ENCODE measurements at regions not wholly inside any gene's neighbourhood (a gene's known extent, or its start where the extent isn't known, plus 50 kb on each side); places are given as distances from the start of the nearest gene placed in this dataset.

- TF ChIP-seq PBX3 (IDR thresholded peaks at IDR 0.05) (no peak), NFIC (IDR thresholded peaks at IDR 0.05; ENCODE audit: borderline replicate concordance) (no peak), USF1 (IDR thresholded peaks at IDR 0.05; ENCODE audit: borderline replicate concordance, low read depth) (no peak), GATA2 (CRISPR knock-in tag; IDR thresholded peaks at IDR 0.05) (no peak), YY1 (IDR thresholded peaks at IDR 0.05; ENCODE audit: low read depth) (no peak), RXRA (IDR thresholded peaks at IDR 0.05; ENCODE audit: borderline replicate concordance, low read depth) (no peak), GABPA (IDR thresholded peaks at IDR 0.05; ENCODE audit: low read depth) (no peak), REST (IDR thresholded peaks at IDR 0.05; ENCODE audit: low read depth, low read length) (no peak), RAD21 (IDR thresholded peaks at IDR 0.05; ENCODE audit: low read length) (no peak), CHD2 (IDR thresholded peaks at IDR 0.05; ENCODE audit: low read length, partially characterized antibody) (no peak), FOXM1 (IDR thresholded peaks at IDR 0.05; ENCODE audit: low read depth) (no peak), POLR2AphosphoS5 (IDR thresholded peaks at IDR 0.05; ENCODE audit: low read depth, low read length) (no peak), SMC3 (IDR thresholded peaks at IDR 0.05; ENCODE audit: low read depth, low read length) (no peak)
Measured at GRCh38 chr4:104166749-104167148, 327.9 kb downstream of the CXXC4 start (continued).

GRCh38 chr4:104163820-104164219, 330.9 kb downstream of the CXXC4 start:
- Histone ChIP-seq H3F3A (replicated peaks; ENCODE audit: insufficient read depth) (no peaks in the 10 kb centered on the region), H3K9ac (no peak overlapping the region), H3K27ac (ENCODE audit: low read depth in 2 of 2, low read length in 1 of 2) (no peak overlapping the region), H3K36me3 (replicated peaks in 1 of 2; ENCODE audit: control insufficient read depth in 1 of 2, insufficient read depth in 2 of 2, low read length in 1 of 2) (no peaks in the 10 kb centered on the region), H3K9me3 (no peaks in the 10 kb centered on the region), H4K20me1 (ENCODE audit: insufficient read depth) (no peaks in the 10 kb centered on the region), H3K9me2 (no peaks in the 10 kb centered on the region), H3K79me2 (ENCODE audit: insufficient read depth) (no peaks in the 10 kb centered on the region), H3K4me1 (ENCODE audit: control insufficient read depth in 1 of 2, insufficient read depth in 2 of 2, low read depth in 1 of 2, low read length in 1 of 2) (no peaks in the 10 kb centered on the region), H2AFZ (ENCODE audit: low read depth) (no peak overlapping the region), H3K4me3 (ENCODE audit: low read depth in 2 of 2, low read length in 1 of 2) (no peak overlapping the region), H3K27me3 (ENCODE audit: insufficient read depth) (no peaks in the 10 kb centered on the region), H3K4me2 (no peak overlapping the region)
- CTCF ChIA-PET: interaction anchor here (0.5 kb wide), 1 partner anchor 19 kb away, joined by 3 read pairs; no protein-coding TSS in a partner anchor
- TF ChIP-seq JUND (IDR thresholded peaks at IDR 0.05): no peak
- no peak for TF ChIP-seq IRF3 (IDR thresholded peaks at IDR 0.05; ENCODE audit: low read depth, low read length)
- TF ChIP-seq RFX5 (IDR thresholded peaks at IDR 0.05; ENCODE audit: low read length): no peak
- TF ChIP-seq MEF2A (IDR thresholded peaks at IDR 0.05; ENCODE audit: borderline replicate concordance, low read depth): no peak
- WGBS (ENCODE audit: low lambda C conversion rate): 0% methylated on average over 1 of the region's 1 CpG
- POLR2A ChIA-PET: no interaction called here
- DNase-seq: no peak

All from SK-N-SH (cell line).